OCI-LY7 (cell line): ENCODE measurements at regions not wholly inside any gene's neighbourhood (a gene's known extent, or its start where the extent isn't known, plus 50 kb on each side); places are given as distances from the start of the nearest gene placed in this dataset.
"Not testable (repeated sequence)": the region's sequence is repeated elsewhere in the genome, so short reads cannot be mapped to it uniquely, and the experiment has no call there.

ENCODE experiments used
- EZH2phosphoT487 ChIP-seq: fragments of 200-600 bp; sonication (generic); IDR thresholded peaks from 2 replicates; pipeline ENCODE4 v1.6.1; 2018; ENCODE audit warnings: low read depth, borderline replicate concordance, mild to moderate bottlenecking, mixed run types, antibody characterized with exemption, low read length, moderate library complexity, mixed read lengths
- TF ChIP-seq, protein P1 (sequence below): fragments of 200-600 bp; sonication (generic); conservative IDR thresholded peaks from 2 replicates; pipeline ENCODE4 v1.5.1; 2014; ENCODE audit warnings: mild to moderate bottlenecking, antibody characterized with exemption, low read length, moderate library complexity, mixed read lengths

- TF ChIP-seq, protein P1, sequence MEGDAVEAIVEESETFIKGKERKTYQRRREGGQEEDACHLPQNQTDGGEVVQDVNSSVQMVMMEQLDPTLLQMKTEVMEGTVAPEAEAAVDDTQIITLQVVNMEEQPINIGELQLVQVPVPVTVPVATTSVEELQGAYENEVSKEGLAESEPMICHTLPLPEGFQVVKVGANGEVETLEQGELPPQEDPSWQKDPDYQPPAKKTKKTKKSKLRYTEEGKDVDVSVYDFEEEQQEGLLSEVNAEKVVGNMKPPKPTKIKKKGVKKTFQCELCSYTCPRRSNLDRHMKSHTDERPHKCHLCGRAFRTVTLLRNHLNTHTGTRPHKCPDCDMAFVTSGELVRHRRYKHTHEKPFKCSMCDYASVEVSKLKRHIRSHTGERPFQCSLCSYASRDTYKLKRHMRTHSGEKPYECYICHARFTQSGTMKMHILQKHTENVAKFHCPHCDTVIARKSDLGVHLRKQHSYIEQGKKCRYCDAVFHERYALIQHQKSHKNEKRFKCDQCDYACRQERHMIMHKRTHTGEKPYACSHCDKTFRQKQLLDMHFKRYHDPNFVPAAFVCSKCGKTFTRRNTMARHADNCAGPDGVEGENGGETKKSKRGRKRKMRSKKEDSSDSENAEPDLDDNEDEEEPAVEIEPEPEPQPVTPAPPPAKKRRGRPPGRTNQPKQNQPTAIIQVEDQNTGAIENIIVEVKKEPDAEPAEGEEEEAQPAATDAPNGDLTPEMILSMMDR, result not testable (repeated sequence)
- not testable (repeated sequence) for TF ChIP-seq EZH2phosphoT487
Measured at GRCh38 chr7:49614974-49615373, 158.5 kb upstream of the VWC2 start.
